GM12872 (cell line): ENCODE measurements at regions not wholly inside any gene's neighbourhood (a gene's known extent, or its start where the extent isn't known, plus 50 kb on each side); places are given as distances from the start of the nearest gene placed in this dataset.

Experiments
- TF ChIP-seq, protein P1 (sequence below): IDR thresholded peaks from 3 replicates; pipeline ENCODE4 v1.5.1; 2011; ENCODE audit warnings: low read depth, mild to moderate bottlenecking, low read length, moderate library complexity; ENCODE audit not compliant: insufficient read depth

DNA sequence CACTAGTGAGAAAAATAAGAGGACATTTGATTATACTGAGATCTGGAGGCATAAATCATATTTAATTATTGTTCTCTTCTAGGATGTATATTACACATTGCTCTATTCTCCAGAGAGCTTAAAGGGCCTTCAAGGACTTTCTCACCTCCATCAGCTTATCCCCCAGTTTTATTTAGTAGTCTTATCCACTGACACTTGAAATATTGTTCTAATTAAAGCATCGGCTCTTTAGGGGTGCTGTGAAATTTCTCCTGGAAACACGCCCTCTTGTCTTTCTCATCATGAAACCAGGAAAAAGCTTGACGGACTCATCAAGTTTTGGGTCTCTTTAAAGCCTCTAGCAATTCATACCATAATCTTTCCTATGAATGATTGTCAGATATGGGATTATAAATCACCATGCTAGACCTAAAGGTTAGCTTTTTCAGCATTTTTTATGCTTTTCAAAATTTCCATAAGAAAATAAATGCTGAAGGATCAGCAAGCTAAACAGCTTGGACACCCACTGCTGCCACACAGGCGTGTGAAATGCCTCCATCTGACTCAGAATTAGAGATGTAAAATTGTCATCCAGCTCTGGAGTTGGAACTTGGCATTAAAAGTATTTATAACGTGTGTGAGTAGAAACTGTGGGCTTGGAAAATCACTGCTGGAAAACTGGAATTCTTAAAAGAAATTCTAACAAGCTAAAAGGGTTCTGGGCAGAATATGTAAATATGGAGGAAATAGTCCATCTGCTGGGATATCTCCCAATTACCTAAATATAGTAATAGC, 216.3 kb downstream of the CHRM2 start:
- TF ChIP-seq, protein P1, sequence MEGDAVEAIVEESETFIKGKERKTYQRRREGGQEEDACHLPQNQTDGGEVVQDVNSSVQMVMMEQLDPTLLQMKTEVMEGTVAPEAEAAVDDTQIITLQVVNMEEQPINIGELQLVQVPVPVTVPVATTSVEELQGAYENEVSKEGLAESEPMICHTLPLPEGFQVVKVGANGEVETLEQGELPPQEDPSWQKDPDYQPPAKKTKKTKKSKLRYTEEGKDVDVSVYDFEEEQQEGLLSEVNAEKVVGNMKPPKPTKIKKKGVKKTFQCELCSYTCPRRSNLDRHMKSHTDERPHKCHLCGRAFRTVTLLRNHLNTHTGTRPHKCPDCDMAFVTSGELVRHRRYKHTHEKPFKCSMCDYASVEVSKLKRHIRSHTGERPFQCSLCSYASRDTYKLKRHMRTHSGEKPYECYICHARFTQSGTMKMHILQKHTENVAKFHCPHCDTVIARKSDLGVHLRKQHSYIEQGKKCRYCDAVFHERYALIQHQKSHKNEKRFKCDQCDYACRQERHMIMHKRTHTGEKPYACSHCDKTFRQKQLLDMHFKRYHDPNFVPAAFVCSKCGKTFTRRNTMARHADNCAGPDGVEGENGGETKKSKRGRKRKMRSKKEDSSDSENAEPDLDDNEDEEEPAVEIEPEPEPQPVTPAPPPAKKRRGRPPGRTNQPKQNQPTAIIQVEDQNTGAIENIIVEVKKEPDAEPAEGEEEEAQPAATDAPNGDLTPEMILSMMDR, result no peak

DNA sequence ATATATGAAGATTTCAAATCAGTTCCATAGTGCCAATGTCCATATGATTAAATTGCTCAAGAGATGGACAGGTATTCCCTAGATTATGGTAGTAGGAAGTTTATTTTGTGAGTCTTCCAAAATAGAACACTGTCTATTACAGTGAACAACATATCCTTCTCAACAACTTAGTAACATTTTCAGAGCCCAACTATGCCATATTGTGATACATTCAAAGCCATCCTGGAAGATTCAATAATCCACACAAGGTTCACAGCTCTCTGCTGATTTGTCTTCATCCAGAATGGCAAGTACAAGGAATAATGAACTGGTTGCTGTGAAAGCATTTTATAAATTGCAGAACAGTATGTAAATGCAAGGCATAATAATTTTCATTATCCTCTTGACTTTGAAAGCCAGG, 213.9 kb downstream of the CHRM2 start:
- TF ChIP-seq, protein P1, result no peak

DNA sequence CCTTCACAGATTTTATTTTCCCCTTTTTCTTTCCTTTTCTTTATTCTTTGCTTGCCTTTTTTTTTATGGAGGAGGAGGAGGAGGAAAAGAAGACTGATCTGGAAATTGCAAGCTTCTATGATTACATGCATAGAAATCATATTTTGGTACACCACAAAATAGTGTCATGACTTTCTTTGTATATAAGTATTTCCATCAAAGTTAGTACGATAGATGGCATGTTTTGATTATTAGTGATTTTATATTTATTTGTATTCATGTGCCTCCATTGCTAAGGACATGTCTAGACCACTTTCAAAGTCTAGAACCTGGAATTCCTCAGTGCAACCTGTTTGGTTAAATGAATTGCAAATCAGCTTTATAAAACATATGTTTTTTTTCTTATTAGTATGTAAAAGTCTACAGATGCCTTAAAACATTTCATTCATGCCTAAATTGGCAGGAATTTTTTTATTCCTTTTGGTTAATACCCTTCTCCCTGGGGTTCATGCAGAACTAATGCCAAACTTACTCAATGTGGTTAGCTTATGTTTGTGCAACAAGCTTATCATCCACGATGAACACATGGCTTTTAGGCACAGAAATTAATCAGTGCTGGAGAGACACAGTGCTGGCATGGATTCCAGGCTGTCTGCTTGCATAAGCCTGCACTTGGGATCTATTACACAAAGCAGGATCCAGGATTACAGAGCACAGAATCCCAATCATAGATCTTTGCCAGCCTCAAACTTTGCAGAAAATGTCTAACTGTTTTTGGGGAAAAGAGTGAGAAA, 213.1 kb downstream of the CHRM2 start:
- TF ChIP-seq, protein P1, result no peak

DNA sequence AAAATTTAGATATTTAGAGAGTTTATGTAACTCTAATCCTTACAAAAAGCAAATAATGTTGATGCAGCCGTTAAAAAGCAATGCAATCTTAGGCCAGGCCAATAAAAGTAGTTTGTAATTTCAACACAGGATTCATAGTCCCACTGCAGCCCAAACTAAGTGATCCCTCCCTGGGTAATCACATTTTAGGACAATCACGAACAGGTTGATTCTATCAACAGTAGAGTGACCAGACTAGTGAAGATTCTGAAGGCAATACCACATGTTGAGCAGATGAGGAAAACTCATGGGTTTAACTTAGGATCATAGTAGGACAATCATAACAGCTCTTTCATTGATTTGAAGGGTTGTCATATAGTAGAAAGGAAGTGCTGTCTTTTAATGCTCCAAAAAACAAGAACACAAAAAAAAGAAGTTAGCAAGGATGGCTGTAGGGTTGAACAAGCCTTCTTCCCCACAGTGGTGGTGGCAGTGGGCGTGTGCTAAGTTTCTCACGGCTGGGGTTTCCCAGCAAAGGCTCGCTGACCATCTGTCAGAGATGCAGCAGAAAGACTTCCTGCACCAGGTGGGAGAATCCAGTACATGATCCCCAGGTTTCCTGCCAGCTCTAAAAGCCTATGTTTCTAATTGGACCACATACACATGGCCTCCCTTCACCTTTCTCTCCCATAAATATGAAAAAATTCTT, 212.2 kb downstream of the CHRM2 start:
- TF ChIP-seq, protein P1, result no peak

DNA sequence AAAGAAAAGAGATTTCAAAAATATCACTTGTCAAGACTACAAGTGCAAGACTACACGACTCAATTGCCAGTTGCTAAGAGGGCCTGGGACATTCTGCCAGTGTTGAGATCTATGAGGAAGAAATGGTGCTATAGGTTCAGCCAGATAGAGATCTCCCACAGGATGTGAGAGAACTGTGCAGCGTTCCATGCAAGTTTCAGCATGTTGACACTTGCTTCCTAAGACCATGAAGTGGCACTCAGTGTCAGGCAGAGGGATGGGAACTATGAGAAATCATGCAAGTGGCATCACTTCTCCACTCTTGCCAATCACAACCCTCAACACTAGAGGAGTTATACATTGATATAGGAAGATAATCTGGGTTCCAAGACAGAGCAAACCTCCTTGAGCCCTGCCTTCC, 210.3 kb downstream of the CHRM2 start:
- TF ChIP-seq, protein P1, result no peak

DNA sequence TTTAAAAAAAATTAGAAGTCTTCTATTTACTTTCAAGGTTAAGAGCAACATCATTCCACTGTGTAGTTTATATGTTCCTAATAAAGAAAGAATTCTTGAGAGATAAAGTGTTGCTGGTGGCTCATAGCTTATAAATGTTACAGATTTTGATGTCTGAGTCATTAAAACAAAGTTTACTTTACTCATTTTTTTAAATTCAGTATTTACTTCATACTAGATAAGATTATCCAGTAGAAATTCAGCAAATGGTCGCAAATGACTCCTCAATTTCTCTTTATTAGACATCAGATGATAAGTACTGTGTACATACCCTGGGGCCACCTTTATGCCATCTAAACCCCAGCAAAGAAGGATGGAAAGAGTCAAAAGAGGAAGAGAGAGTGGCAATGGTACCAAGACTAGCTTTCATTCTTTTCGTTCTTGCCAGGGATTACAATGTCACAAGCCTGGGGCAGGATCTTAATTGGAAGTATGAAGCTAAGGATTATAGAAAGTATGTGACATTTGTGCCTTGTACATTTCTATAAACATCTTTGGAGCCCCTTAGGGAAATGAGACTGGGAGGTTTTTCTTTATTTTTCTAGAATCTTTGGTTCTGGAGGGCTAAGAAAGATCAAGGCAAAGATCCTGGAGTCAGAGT, 206.1 kb downstream of the CHRM2 start:
- TF ChIP-seq, protein P1, result no peak
